ENCODE measurements at regions not wholly inside any gene's neighbourhood (a gene's known extent, or its start where the extent isn't known, plus 50 kb on each side); places are given as distances from the start of the nearest gene placed in this dataset.

- no peak for TF ChIP-seq EZH2 (IDR thresholded peaks at IDR 0.05; ENCODE audit: insufficient read depth, low read length)
- no peak for TF ChIP-seq CTCF (IDR thresholded peaks at IDR 0.05; ENCODE audit: insufficient read depth, low read depth, low read length)
These were observed 247.8 kb downstream of the TEX29 start for GRCh38 chr13:111568290-111568689.
